Colonic mucosa (tissue), 4 donors: ENCODE measurements at regions not wholly inside any gene's neighbourhood (a gene's known extent, or its start where the extent isn't known, plus 50 kb on each side); places are given as distances from the start of the nearest gene placed in this dataset.

Experiments used
- DNase-seq: peaks from one replicate; pipeline ENCODE4 v3.0.0-alpha.2; 2020
- H3K27ac ChIP-seq: fragments of 200-600 bp; one replicate; pipeline ENCODE4 v1.8.0; 2021
- H3K27me3 ChIP-seq: fragments of 200-600 bp; one replicate; pipeline ENCODE4 v1.8.0; 2021
- H3K36me3 ChIP-seq: fragments of 200-600 bp; one replicate; pipeline ENCODE4 v1.8.0; 2021
- H3K4me1 ChIP-seq: fragments of 200-600 bp; one replicate; pipeline ENCODE4 v1.8.0; 2021; ENCODE audit warnings: mild to moderate bottlenecking
- H3K4me3 ChIP-seq: fragments of 200-600 bp; one replicate; pipeline ENCODE4 v1.8.0; 2021
- H3K9ac ChIP-seq, 2 donors: one replicate each; pipeline ENCODE4 v1.7.0; 2013; ENCODE audit warnings: control low read depth in 2 of 2, low read depth in 2 of 2, low read length in 2 of 2
- H3K9me3 ChIP-seq: fragments of 200-600 bp; one replicate; pipeline ENCODE4 v1.8.0; 2021
- intact Hi-C: fragments of 100-400 bp; cut with DNase I; formaldehyde crosslinking; loops from one replicate; pipeline ENCODE4 v1.14.1; 2022
- TF ChIP-seq, protein P1 (sequence below): fragments of 200-600 bp; IDR thresholded peaks from one replicate; pipeline ENCODE4 v1.8.0; 2022; ENCODE audit warnings: antibody characterized with exemption, mild to moderate bottlenecking
- donor health status: healthy.
- donor health status: DM: no; HTN: no; CAD: no.
- donor health status: DM: no; HTN: no; CAD: no.

DNA sequence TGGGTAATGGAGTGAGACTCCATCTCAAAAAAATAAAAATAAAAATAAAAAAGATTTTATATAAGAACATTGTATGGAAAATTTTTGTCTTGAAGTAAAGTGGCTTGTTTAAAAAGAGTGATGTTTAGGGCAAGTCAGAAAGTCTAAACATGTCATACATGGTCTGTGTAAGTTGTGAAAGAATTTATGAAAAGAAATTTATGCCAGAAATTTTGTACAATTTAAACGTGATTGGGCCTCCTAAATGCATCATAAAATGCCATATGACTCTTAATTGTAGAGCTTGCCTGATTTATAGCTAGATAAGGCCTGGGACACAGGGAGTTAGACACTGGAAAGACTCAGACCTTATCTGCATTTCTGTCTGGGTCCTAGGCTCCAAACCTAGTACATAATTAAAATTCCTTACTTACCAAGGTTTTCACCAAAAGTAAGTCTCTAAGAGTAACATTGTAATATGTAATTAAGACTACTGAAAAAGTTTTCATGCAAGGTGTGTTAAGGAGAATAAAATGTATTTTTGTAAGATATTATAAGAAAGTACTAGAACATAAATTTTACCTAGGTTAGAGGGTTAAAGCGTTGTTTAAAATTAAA lies 110.5 kb downstream of the AASDHPPT start:
- no peaks in the 10 kb centered on the region for H3K27me3 ChIP-seq
- intact Hi-C loops: no loop called here
- H3K9ac ChIP-seq: no peak overlapping the region
- H3K36me3 ChIP-seq: no peaks in the 10 kb centered on the region
- no peak for DNase-seq
- no peaks in the 10 kb centered on the region for H3K4me1 ChIP-seq
- TF ChIP-seq, protein P1, sequence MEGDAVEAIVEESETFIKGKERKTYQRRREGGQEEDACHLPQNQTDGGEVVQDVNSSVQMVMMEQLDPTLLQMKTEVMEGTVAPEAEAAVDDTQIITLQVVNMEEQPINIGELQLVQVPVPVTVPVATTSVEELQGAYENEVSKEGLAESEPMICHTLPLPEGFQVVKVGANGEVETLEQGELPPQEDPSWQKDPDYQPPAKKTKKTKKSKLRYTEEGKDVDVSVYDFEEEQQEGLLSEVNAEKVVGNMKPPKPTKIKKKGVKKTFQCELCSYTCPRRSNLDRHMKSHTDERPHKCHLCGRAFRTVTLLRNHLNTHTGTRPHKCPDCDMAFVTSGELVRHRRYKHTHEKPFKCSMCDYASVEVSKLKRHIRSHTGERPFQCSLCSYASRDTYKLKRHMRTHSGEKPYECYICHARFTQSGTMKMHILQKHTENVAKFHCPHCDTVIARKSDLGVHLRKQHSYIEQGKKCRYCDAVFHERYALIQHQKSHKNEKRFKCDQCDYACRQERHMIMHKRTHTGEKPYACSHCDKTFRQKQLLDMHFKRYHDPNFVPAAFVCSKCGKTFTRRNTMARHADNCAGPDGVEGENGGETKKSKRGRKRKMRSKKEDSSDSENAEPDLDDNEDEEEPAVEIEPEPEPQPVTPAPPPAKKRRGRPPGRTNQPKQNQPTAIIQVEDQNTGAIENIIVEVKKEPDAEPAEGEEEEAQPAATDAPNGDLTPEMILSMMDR: no peak
- H3K4me3 ChIP-seq: no peak overlapping the region
- H3K9me3 ChIP-seq: no peaks in the 10 kb centered on the region
- H3K27ac ChIP-seq: no peak overlapping the region

DNA sequence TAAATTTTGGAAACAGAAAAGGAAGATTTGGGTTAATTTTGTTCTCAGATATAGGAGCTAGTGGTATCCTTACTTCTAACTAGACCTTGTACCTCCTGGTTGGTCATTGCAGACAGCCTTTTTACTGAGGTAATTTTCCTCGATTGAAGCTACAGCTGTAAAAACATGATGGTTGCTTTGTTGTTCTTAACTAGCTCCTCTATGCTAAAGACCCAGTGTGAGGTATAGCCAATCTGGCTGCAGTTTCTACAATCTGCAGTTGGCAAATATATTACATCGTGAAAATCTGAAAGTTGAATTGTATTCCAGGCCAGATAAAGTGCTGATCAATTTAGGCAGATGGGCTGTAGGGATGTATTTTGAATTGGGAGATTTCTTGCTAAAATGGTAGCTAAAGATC lies 116.5 kb downstream of the AASDHPPT start:
- Histone ChIP-seq H3K4me1 (no peaks in the 10 kb centered on the region), H3K9me3 (no peaks in the 10 kb centered on the region), H3K4me3 (no peak overlapping the region), H3K27me3 (no peaks in the 10 kb centered on the region), H3K36me3 (no peaks in the 10 kb centered on the region), H3K9ac (no peak overlapping the region), H3K27ac (no peak overlapping the region)
- DNase-seq: no peak
- TF ChIP-seq, protein P1: no peak
- intact Hi-C loops: no loop called here

DNA sequence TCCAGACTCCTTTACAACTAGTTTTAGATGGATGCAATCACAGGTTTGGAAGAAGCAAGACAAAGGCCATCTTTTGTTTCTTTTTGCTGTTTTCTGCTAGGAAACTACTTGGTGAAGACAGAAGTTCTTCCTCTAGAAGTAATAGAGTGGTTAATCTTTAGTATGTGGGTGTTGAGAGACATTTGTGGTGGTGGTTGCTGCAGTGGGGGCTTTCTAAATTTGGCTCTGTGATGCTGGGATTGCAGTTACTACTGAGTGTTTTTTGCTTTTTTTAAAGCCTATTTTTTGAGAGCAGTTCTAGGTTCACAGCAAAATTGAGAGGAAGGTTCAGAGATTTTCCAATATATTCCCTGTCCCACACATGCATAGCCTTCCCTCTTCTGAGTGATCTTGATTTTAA lies 120.0 kb downstream of the AASDHPPT start:
- H3K27ac ChIP-seq: no peak overlapping the region
- no peak for DNase-seq
- intact Hi-C loops: no loop called here
- H3K4me3 ChIP-seq: no peak overlapping the region
- TF ChIP-seq, protein P1: no peak
- H3K9ac ChIP-seq: no peak overlapping the region
- H3K27me3 ChIP-seq: no peaks in the 10 kb centered on the region
- no peaks in the 10 kb centered on the region for H3K9me3 ChIP-seq
- H3K4me1 ChIP-seq: no peaks in the 10 kb centered on the region
- H3K36me3 ChIP-seq: no peaks in the 10 kb centered on the region

DNA sequence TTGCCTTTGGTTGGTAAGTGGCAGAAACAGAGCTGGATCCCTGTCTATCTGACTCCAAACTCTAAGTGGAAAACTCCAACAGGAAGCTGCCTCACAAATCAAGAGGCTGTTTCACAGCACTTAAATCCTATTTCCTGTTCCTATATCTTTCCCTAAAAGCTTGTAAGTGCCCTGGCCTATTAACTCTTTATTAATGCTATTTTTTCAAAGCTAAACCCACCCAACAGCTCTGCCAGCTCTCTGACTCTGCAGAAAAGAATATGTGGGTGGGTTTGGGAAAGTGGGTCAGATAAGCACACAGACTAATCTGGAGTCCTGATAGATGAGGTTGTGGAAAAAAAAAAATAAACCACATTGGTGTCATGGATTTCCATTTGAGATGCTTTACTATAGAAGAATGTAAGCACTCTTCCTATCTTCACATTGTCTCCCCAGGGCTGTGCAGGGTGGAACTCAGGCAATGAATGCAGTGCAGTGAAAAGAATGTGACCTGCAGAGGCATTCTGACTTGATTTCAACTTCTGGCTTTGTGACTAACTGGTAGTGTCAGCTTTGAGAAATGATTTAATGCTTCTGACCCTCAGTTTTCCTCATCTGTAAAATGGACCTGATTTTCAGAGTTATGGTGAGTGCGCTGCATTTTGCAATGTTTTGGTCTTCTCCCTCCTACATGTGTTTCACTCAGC lies 125.6 kb downstream of the AASDHPPT start:
- intact Hi-C loops: no loop called here
- DNase-seq: no peak
- Histone ChIP-seq H3K9me3 (no peaks in the 10 kb centered on the region), H3K27me3 (no peaks in the 10 kb centered on the region), H3K36me3 (no peaks in the 10 kb centered on the region), H3K9ac (no peak overlapping the region), H3K4me1 (no peaks in the 10 kb centered on the region), H3K27ac (no peak overlapping the region), H3K4me3 (no peak overlapping the region)
- TF ChIP-seq, protein P1: no peak

DNA sequence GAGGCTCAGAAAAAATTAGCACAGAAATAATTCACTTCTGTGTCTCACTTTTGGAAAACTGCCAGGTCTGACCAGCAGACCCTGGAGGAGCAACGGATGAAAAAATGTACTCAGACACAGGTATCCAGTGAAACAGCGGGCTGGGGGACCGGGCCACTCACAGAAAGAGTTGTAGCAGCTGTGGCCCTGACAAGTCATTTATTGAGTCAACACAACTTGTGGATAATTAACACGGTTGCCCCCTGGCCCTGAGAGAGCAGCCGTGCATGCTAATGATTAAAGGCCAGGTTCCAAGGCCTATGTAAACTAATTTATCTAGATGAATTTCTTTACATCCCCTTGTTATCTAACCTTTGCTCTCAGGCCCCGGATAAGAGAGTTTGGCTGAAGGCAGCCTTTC lies 131.3 kb downstream of the AASDHPPT start:
- no peak overlapping the region for H3K9ac ChIP-seq
- no peaks in the 10 kb centered on the region for H3K4me1 ChIP-seq
- no peak overlapping the region for H3K4me3 ChIP-seq
- no peaks in the 10 kb centered on the region for H3K27me3 ChIP-seq
- no peaks in the 10 kb centered on the region for H3K9me3 ChIP-seq
- intact Hi-C loops: no loop called here
- H3K27ac ChIP-seq: no peak overlapping the region
- no peaks in the 10 kb centered on the region for H3K36me3 ChIP-seq
- TF ChIP-seq, protein P1: no peak
- DNase-seq: no peak
